Endothelial cell (in vitro differentiated cells): ENCODE measurements at regions not wholly inside any gene's neighbourhood (a gene's known extent, or its start where the extent isn't known, plus 50 kb on each side); places are given as distances from the start of the nearest gene placed in this dataset.
"Not testable (repeated sequence)": the region's sequence is repeated elsewhere in the genome, so short reads cannot be mapped to it uniquely, and the experiment has no call there.

ENCODE experiments used
- DNase-seq: peaks from one replicate; pipeline ENCODE4 v3.0.0; 2021; ENCODE audit warnings: low spot score
- H3K27ac Mint-ChIP-seq: one replicate; pipeline ENCODE4 v1.8.0; 2021; ENCODE audit warnings: mixed read lengths, inconsistent platforms; ENCODE audit not compliant: unreplicated experiment
- H3K27me3 Mint-ChIP-seq: one replicate; pipeline ENCODE4 v1.8.0; 2021; ENCODE audit warnings: mild to moderate bottlenecking, moderate library complexity, mixed read lengths, inconsistent platforms; ENCODE audit not compliant: unreplicated experiment
- H3K36me3 Mint-ChIP-seq: one replicate; pipeline ENCODE4 v1.8.0; 2021; ENCODE audit warnings: mild to moderate bottlenecking, low read depth, mixed read lengths, inconsistent platforms; ENCODE audit not compliant: unreplicated experiment
- H3K4me1 Mint-ChIP-seq: one replicate; pipeline ENCODE4 v1.8.0; 2021; ENCODE audit warnings: mild to moderate bottlenecking, mixed read lengths, inconsistent platforms; ENCODE audit not compliant: unreplicated experiment
- H3K4me3 Mint-ChIP-seq: one replicate; pipeline ENCODE4 v1.8.0; 2021; ENCODE audit warnings: mild to moderate bottlenecking, mixed read lengths, inconsistent platforms; ENCODE audit not compliant: unreplicated experiment
- H3K9me3 Mint-ChIP-seq: one replicate; pipeline ENCODE4 v1.8.0; 2021; ENCODE audit warnings: mixed read lengths, inconsistent platforms; ENCODE audit not compliant: unreplicated experiment
- CTCF ChIP-seq: fragments of 200-600 bp; sonication (generic); IDR thresholded peaks from one replicate; pipeline ENCODE4 v1.5.0; 2021; ENCODE audit warnings: antibody characterized with exemption; ENCODE audit not compliant: unreplicated experiment

- DNase-seq: no peak
- H3K36me3 Mint-ChIP-seq: no peaks in the 10 kb centered on the region
- no peaks in the 10 kb centered on the region for H3K27me3 Mint-ChIP-seq
- no peak for TF ChIP-seq CTCF
- no peaks in the 10 kb centered on the region for H3K4me1 Mint-ChIP-seq
- H3K9me3 Mint-ChIP-seq: no peaks in the 10 kb centered on the region
- H3K27ac Mint-ChIP-seq: no peak overlapping the region
- H3K4me3 Mint-ChIP-seq: no peak overlapping the region
Observed at GRCh38 chr22:22968366-22968765, 80.8 kb downstream of the IGLL5 start.

GRCh38 chr22:22972605-22973004 is 85.0 kb downstream of the IGLL5 start:
- H3K36me3 Mint-ChIP-seq, H3K4me1 Mint-ChIP-seq, H3K27ac Mint-ChIP-seq, H3K27me3 Mint-ChIP-seq, H3K9me3 Mint-ChIP-seq, DNase-seq, H3K4me3 Mint-ChIP-seq: not testable (repeated sequence)

GRCh38 chr22:22973336-22973735 is 85.7 kb downstream of the IGLL5 start:
- no peak for DNase-seq
- Mint-ChIP-seq H3K4me3 (no peak overlapping the region), H3K27me3 (no peaks in the 10 kb centered on the region), H3K27ac (no peak overlapping the region), H3K36me3 (no peaks in the 10 kb centered on the region), H3K9me3 (no peaks in the 10 kb centered on the region), H3K4me1 (no peaks in the 10 kb centered on the region)
- TF ChIP-seq CTCF: no peak

- Mint-ChIP-seq H3K4me3 (no peak overlapping the region), H3K27ac (no peak overlapping the region), H3K27me3 (no peaks in the 10 kb centered on the region), H3K36me3 (no peaks in the 10 kb centered on the region), H3K9me3 (no peaks in the 10 kb centered on the region), H3K4me1 (no peaks in the 10 kb centered on the region)
- TF ChIP-seq CTCF: no peak
- DNase-seq: no peak
Observed at GRCh38 chr22:22974156-22974555, 86.5 kb downstream of the IGLL5 start.

- no peak for TF ChIP-seq CTCF
- no peak for DNase-seq
- no peaks in the 10 kb centered on the region for H3K27me3 Mint-ChIP-seq
- H3K4me1 Mint-ChIP-seq: no peaks in the 10 kb centered on the region
- H3K4me3 Mint-ChIP-seq: no peak overlapping the region
- no peaks in the 10 kb centered on the region for H3K36me3 Mint-ChIP-seq
- H3K27ac Mint-ChIP-seq: no peak overlapping the region
- no peaks in the 10 kb centered on the region for H3K9me3 Mint-ChIP-seq
Observed at GRCh38 chr22:22974795-22975580, 87.4 kb downstream of the IGLL5 start.
